HG02798 (cell line): ENCODE measurements at regions not wholly inside any gene's neighbourhood (a gene's known extent, or its start where the extent isn't known, plus 50 kb on each side); places are given as distances from the start of the nearest gene placed in this dataset.

ENCODE experiments used
- ATAC-seq: cut with Tn5 transposase; IDR thresholded peaks from one replicate; pipeline ENCODE4 v1.9.1; 2021; ENCODE audit warnings: mild to moderate bottlenecking; ENCODE audit not compliant: unreplicated experiment, poor library complexity

GRCh38 chr3:31002730-31003129 is 108.3 kb upstream of the GADL1 start:
- peak; percentile 45 for ATAC-seq

- ATAC-seq: peak; percentile 38
Observed at GRCh38 chr3:31004025-31004678, 109.7 kb upstream of the GADL1 start.

GRCh38 chr3:31008994-31009393 is 114.5 kb upstream of the GADL1 start:
- ATAC-seq: no peak

GRCh38 chr3:31009881-31010280 is 115.4 kb upstream of the GADL1 start:
- no peak for ATAC-seq

- ATAC-seq: no peak
Observed at GRCh38 chr3:31010491-31010890, 116.0 kb upstream of the GADL1 start.

- ATAC-seq: no peak
Observed at GRCh38 chr3:31011380-31011779, 116.9 kb upstream of the GADL1 start.

- ATAC-seq: no peak
Observed at GRCh38 chr3:31013090-31013489, 118.6 kb upstream of the GADL1 start.

GRCh38 chr3:31013843-31014242 is 119.4 kb upstream of the GADL1 start:
- no peak for ATAC-seq

GRCh38 chr3:31014317-31015040 is 120.0 kb upstream of the GADL1 start:
- ATAC-seq: no peak

GRCh38 chr3:31016196-31016595 is 121.7 kb upstream of the GADL1 start:
- ATAC-seq: no peak

- no peak for ATAC-seq
Observed at GRCh38 chr3:31022716-31023115, 128.3 kb upstream of the GADL1 start.

- no peak for ATAC-seq
Observed at GRCh38 chr3:31025541-31025940, 131.1 kb upstream of the GADL1 start.

GRCh38 chr3:31027191-31027761 is 132.8 kb upstream of the GADL1 start:
- ATAC-seq: no peak

GRCh38 chr3:31027914-31028313 is 133.5 kb upstream of the GADL1 start:
- ATAC-seq: no peak

- ATAC-seq: no peak
Observed at GRCh38 chr3:31028766-31029165, 134.3 kb upstream of the GADL1 start.

GRCh38 chr3:31029706-31030105 is 135.2 kb upstream of the GADL1 start:
- no peak for ATAC-seq

GRCh38 chr3:31035681-31036080 is 141.2 kb upstream of the GADL1 start:
- no peak for ATAC-seq

- ATAC-seq: no peak
Observed at GRCh38 chr3:31038086-31038739, 143.8 kb upstream of the GADL1 start.

- ATAC-seq: no peak
Observed at GRCh38 chr3:31039145-31039544, 144.7 kb upstream of the GADL1 start.

- no peak for ATAC-seq
Observed at GRCh38 chr3:31041161-31041978, 146.9 kb upstream of the GADL1 start.
